Ovary (tissue), 3 donors: ENCODE measurements at regions not wholly inside any gene's neighbourhood (a gene's known extent, or its start where the extent isn't known, plus 50 kb on each side); places are given as distances from the start of the nearest gene placed in this dataset.

Source experiments
- CTCF ChIP-seq, 3 donors: fragments of 450-650 bp in 2 of 3; fragments of 200-600 bp in 1 of 3; IDR thresholded peaks; one replicate each; pipeline versions ENCODE4 v1.5.1 to v1.8.0; 2016 to 2022; ENCODE audit warnings: antibody characterized with exemption in 3 of 3, mild to moderate bottlenecking in 1 of 3
- POLR2A ChIP-seq: fragments of 450-650 bp; IDR thresholded peaks from one replicate; pipeline ENCODE4 v1.6.1; 2017; ENCODE audit warnings: antibody characterized with exemption, mild to moderate bottlenecking, moderate library complexity
- donor health status: DM: no; HTN: no; CAD: no.

- TF ChIP-seq CTCF (IDR thresholded peaks at IDR 0.05) (no peak), POLR2A (no peak)
Observed at GRCh38 chr6:12528136-12528535, 188.4 kb upstream of the PHACTR1 start.
